Suprapubic skin (tissue), 4 donors: ENCODE measurements at regions not wholly inside any gene's neighbourhood (a gene's known extent, or its start where the extent isn't known, plus 50 kb on each side); places are given as distances from the start of the nearest gene placed in this dataset.

ENCODE experiments used
- DNase-seq, 2 donors: peaks; one replicate each; pipeline ENCODE4 v3.0.0-alpha.2; 2019; ENCODE audit warnings: low spot score in 2 of 2
- H3K27ac ChIP-seq: fragments of 200-600 bp; sonication (generic); one replicate; pipeline ENCODE4 v1.5.1; 2019
- H3K27me3 ChIP-seq: fragments of 200-600 bp; sonication (generic); one replicate; pipeline ENCODE4 v1.5.1; 2019
- H3K36me3 ChIP-seq: fragments of 200-600 bp; sonication (generic); one replicate; pipeline ENCODE4 v1.5.1; 2019
- H3K4me1 ChIP-seq: fragments of 200-600 bp; sonication (generic); one replicate; pipeline ENCODE4 v1.5.1; 2019
- H3K4me3 ChIP-seq: fragments of 200-600 bp; sonication (generic); one replicate; pipeline ENCODE4 v1.5.1; 2019; ENCODE audit warnings: mild to moderate bottlenecking
- H3K9me3 ChIP-seq: fragments of 200-600 bp; sonication (generic); one replicate; pipeline ENCODE4 v1.5.1; 2019
- CTCF ChIP-seq, 2 donors: fragments of 200-600 bp in 1 of 2; fragments of 450-650 bp in 1 of 2; sonication (generic) in 1 of 2; IDR thresholded peaks; one replicate each; pipeline ENCODE4 v1.5.1; 2016 to 2019; ENCODE audit warnings: antibody characterized with exemption in 2 of 2, mild to moderate bottlenecking in 1 of 2, moderate library complexity in 1 of 2
- EP300 ChIP-seq: sonication (generic); formaldehyde crosslinking; IDR thresholded peaks from one replicate; pipeline ENCODE4 v1.6.1; 2017; ENCODE audit warnings: antibody characterized with exemption
- POLR2A ChIP-seq, 2 donors: fragments of 450-650 bp; IDR thresholded peaks; one replicate each; pipeline ENCODE4 v1.6.1; 2017; ENCODE audit warnings: antibody characterized with exemption in 2 of 2, mild to moderate bottlenecking in 2 of 2, moderate library complexity in 2 of 2
- POLR2AphosphoS5 ChIP-seq, 3 donors: sonication (generic); formaldehyde crosslinking; IDR thresholded peaks; one replicate each; pipeline ENCODE4 v1.6.1; 2017; ENCODE audit warnings: antibody characterized with exemption in 3 of 3
- WGBS: methylation state at CpG from one replicate; pipeline ENCODE4 v1.1.5; 2018; 5-methylcytosine and 5-hydroxymethylcytosine counted together

- TF ChIP-seq CTCF (IDR thresholded peaks at IDR 0.05) (no peak), EP300 (no peak), POLR2A (IDR thresholded peaks at IDR 0.05) (no peak), POLR2AphosphoS5 (IDR thresholded peaks at IDR 0.05) (no peak)
- H3K4me3 ChIP-seq: no peak overlapping the region
- no peaks in the 10 kb centered on the region for H3K27me3 ChIP-seq
- 88% methylated on average over 9 of the region's 9 CpGs for WGBS
- H3K27ac ChIP-seq: no peak overlapping the region
- DNase-seq: no peak
- no peaks in the 10 kb centered on the region for H3K4me1 ChIP-seq
- no peaks in the 10 kb centered on the region for H3K36me3 ChIP-seq
- H3K9me3 ChIP-seq: no peaks in the 10 kb centered on the region
These were observed 124.3 kb upstream of the RAB12 start for GRCh38 chr18:8484951-8485350.

GRCh38 chr18:8489761-8490160 is 119.5 kb upstream of the RAB12 start:
- TF ChIP-seq EP300 (no peak), CTCF (IDR thresholded peaks at IDR 0.05) (no peak), POLR2A (IDR thresholded peaks at IDR 0.05) (no peak), POLR2AphosphoS5 (IDR thresholded peaks at IDR 0.05) (no peak)
- Histone ChIP-seq H3K36me3 (no peaks in the 10 kb centered on the region), H3K27ac (no peak overlapping the region), H3K27me3 (peaks cover 4% of the 10 kb centered on the region), H3K9me3 (no peaks in the 10 kb centered on the region), H3K4me1 (no peaks in the 10 kb centered on the region), H3K4me3 (no peak overlapping the region)
- WGBS: 96% methylated on average over 5 of the region's 5 CpGs
- no peak for DNase-seq

GRCh38 chr18:8491516-8491915 is 117.7 kb upstream of the RAB12 start:
- H3K4me1 ChIP-seq: no peaks in the 10 kb centered on the region
- no peak overlapping the region for H3K27ac ChIP-seq
- H3K27me3 ChIP-seq: peaks cover 4% of the 10 kb centered on the region
- H3K4me3 ChIP-seq: no peak overlapping the region
- H3K9me3 ChIP-seq: no peaks in the 10 kb centered on the region
- H3K36me3 ChIP-seq: no peaks in the 10 kb centered on the region
- no peak for TF ChIP-seq POLR2AphosphoS5 (IDR thresholded peaks at IDR 0.05)
- no peak for TF ChIP-seq EP300
- no peak for TF ChIP-seq POLR2A (IDR thresholded peaks at IDR 0.05)
- TF ChIP-seq CTCF (IDR thresholded peaks at IDR 0.05): no peak
- 94% methylated on average over 4 of the region's 4 CpGs for WGBS
- DNase-seq: no peak

- H3K27ac ChIP-seq: no peak overlapping the region
- H3K4me1 ChIP-seq: no peaks in the 10 kb centered on the region
- WGBS: 68% methylated on average over 4 of the region's 4 CpGs
- H3K36me3 ChIP-seq: no peaks in the 10 kb centered on the region
- no peaks in the 10 kb centered on the region for H3K9me3 ChIP-seq
- TF ChIP-seq CTCF (IDR thresholded peaks at IDR 0.05) (no peak), EP300 (no peak), POLR2A (IDR thresholded peaks at IDR 0.05) (no peak), POLR2AphosphoS5 (IDR thresholded peaks at IDR 0.05) (no peak)
- DNase-seq: no peak
- no peak overlapping the region for H3K4me3 ChIP-seq
- peaks cover 4% of the 10 kb centered on the region for H3K27me3 ChIP-seq
These were observed 116.1 kb upstream of the RAB12 start for GRCh38 chr18:8493141-8493540.

GRCh38 chr18:8496186-8496585 is 113.1 kb upstream of the RAB12 start:
- TF ChIP-seq POLR2AphosphoS5 (IDR thresholded peaks at IDR 0.05): no peak
- Histone ChIP-seq H3K4me1 (no peaks in the 10 kb centered on the region), H3K9me3 (no peaks in the 10 kb centered on the region), H3K36me3 (no peaks in the 10 kb centered on the region), H3K4me3 (no peak overlapping the region), H3K27me3 (peaks cover 4% of the 10 kb centered on the region), H3K27ac (no peak overlapping the region)
- WGBS: 53% methylated on average over 9 of the region's 9 CpGs
- no peak for DNase-seq

GRCh38 chr18:8498905-8499304 is 110.3 kb upstream of the RAB12 start:
- Histone ChIP-seq H3K4me1 (no peaks in the 10 kb centered on the region), H3K27ac (no peak overlapping the region), H3K4me3 (no peak overlapping the region), H3K9me3 (no peaks in the 10 kb centered on the region), H3K27me3 (no peaks in the 10 kb centered on the region), H3K36me3 (no peaks in the 10 kb centered on the region)
- TF ChIP-seq EP300 (no peak), CTCF (IDR thresholded peaks at IDR 0.05) (no peak), POLR2A (IDR thresholded peaks at IDR 0.05) (no peak), POLR2AphosphoS5 (IDR thresholded peaks at IDR 0.05) (no peak)
- WGBS: 90% methylated on average over 4 of the region's 4 CpGs
- DNase-seq: no peak
